Smooth muscle cell (in vitro differentiated cells): ENCODE measurements at regions not wholly inside any gene's neighbourhood (a gene's known extent, or its start where the extent isn't known, plus 50 kb on each side); places are given as distances from the start of the nearest gene placed in this dataset.

Experiments
- DNase-seq: peaks from one replicate; lab custom pipeline; 2025; ENCODE audit not compliant: unreplicated experiment; lab: John Stamatoyannopoulos, UW
- H2AFZ ChIP-seq: fragments of 200-600 bp; sonication (generic); 2 replicates; pipeline ENCODE4 v1.6.0; 2016; ENCODE audit warnings: antibody characterized with exemption, low read depth, mild to moderate bottlenecking
- H3F3A ChIP-seq: fragments of 200-600 bp; sonication (generic); 2 replicates; pipeline ENCODE4 v1.6.0; 2017; ENCODE audit warnings: antibody characterized with exemption, low read depth
- H3K27ac ChIP-seq: fragments of 200-600 bp; sonication (generic); 2 replicates; pipeline ENCODE4 v1.5.1; 2016; ENCODE audit warnings: low read depth, mild to moderate bottlenecking
- H3K27me3 ChIP-seq: fragments of 200-600 bp; sonication (generic); 2 replicates; pipeline ENCODE4 v1.6.1; 2016; ENCODE audit warnings: low read depth, mild to moderate bottlenecking
- H3K36me3 ChIP-seq: fragments of 200-600 bp; sonication (generic); 2 replicates; pipeline ENCODE4 v1.5.1; 2016; ENCODE audit warnings: low read depth
- H3K4me1 ChIP-seq: fragments of 200-600 bp; sonication (generic); 2 replicates; pipeline ENCODE4 v1.5.1; 2016; ENCODE audit warnings: low read depth
- H3K4me2 ChIP-seq: fragments of 200-600 bp; sonication (generic); 2 replicates; pipeline ENCODE4 v1.6.0; 2016; ENCODE audit warnings: mild to moderate bottlenecking
- H3K4me3 ChIP-seq: fragments of 200-600 bp; sonication (generic); 2 replicates; pipeline ENCODE4 v1.5.1; 2016; ENCODE audit warnings: mild to moderate bottlenecking
- H3K79me2 ChIP-seq: fragments of 200-600 bp; sonication (generic); 2 replicates; pipeline ENCODE4 v1.6.0; 2016; ENCODE audit warnings: low read depth, mild to moderate bottlenecking
- H3K9ac ChIP-seq: fragments of 200-600 bp; sonication (generic); 2 replicates; pipeline ENCODE4 v1.6.0; 2016; ENCODE audit warnings: low read depth
- H3K9me3 ChIP-seq: fragments of 200-600 bp; sonication (generic); replicated peaks from 2 replicates; pipeline ENCODE4 v1.5.1; 2016; ENCODE audit warnings: low read depth
- H4K20me1 ChIP-seq: fragments of 200-600 bp; sonication (generic); 2 replicates; pipeline ENCODE4 v1.6.0; 2016; ENCODE audit warnings: low read depth
- WGBS: methylation state at CpG from one replicate; pipeline ENCODE4 v1.1.7; 2016; ENCODE audit warnings: low lambda C conversion rate; 5-methylcytosine and 5-hydroxymethylcytosine counted together
- TF ChIP-seq, protein P1 (sequence below): fragments of 200-600 bp; sonication (generic); IDR thresholded peaks from 2 replicates; pipeline ENCODE4 v1.5.1; 2017; ENCODE audit warnings: borderline replicate concordance, mild to moderate bottlenecking, antibody characterized with exemption; ENCODE audit not compliant: insufficient read depth, poor library complexity, severe bottlenecking

DNA sequence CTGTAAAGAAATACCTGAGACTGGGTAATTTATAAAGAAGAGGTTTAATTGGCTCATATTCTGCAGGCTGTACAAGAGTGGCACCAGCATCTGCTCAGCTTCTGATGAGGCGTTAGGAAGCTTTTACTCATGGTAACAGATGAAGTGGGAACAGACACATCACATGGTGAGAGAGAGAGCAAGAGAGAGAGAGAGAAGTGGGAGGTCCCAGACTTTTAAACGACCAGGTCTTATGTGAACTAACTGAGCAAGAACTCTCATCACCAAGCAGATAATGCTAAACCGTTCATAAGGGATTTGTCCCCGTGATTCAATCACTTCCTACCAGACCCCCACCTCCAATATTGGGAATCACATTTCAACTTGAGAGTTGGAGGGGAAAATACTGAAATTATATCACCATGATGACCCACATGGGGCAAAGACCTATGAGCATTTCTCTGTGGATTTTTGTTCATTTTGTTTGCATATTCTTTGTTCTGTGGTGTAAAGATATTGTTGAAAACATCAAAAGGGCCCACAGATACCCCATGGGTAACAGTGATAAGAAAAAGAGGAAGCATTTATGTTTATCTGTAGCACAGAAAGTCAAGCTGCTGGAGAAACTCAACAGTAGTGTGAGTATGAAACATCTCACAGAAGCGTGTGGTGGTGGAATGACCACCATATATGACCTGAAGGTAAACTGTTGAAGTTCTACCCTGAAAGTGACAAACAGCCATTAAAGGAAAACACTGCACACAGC, 135.2 kb upstream of the PDE3A start:
- TF ChIP-seq, protein P1, sequence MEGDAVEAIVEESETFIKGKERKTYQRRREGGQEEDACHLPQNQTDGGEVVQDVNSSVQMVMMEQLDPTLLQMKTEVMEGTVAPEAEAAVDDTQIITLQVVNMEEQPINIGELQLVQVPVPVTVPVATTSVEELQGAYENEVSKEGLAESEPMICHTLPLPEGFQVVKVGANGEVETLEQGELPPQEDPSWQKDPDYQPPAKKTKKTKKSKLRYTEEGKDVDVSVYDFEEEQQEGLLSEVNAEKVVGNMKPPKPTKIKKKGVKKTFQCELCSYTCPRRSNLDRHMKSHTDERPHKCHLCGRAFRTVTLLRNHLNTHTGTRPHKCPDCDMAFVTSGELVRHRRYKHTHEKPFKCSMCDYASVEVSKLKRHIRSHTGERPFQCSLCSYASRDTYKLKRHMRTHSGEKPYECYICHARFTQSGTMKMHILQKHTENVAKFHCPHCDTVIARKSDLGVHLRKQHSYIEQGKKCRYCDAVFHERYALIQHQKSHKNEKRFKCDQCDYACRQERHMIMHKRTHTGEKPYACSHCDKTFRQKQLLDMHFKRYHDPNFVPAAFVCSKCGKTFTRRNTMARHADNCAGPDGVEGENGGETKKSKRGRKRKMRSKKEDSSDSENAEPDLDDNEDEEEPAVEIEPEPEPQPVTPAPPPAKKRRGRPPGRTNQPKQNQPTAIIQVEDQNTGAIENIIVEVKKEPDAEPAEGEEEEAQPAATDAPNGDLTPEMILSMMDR, result no peak
- Histone ChIP-seq H3K9me3 (no peaks in the 10 kb centered on the region), H3K9ac (no peak overlapping the region), H3K36me3 (no peaks in the 10 kb centered on the region), H3K4me1 (no peaks in the 10 kb centered on the region), H3K27ac (no peak overlapping the region), H3K4me2 (no peak overlapping the region), H3K27me3 (no peaks in the 10 kb centered on the region), H2AFZ (no peak overlapping the region), H4K20me1 (no peaks in the 10 kb centered on the region), H3F3A (no peaks in the 10 kb centered on the region), H3K4me3 (no peak overlapping the region), H3K79me2 (no peaks in the 10 kb centered on the region)
- 80% methylated on average over 5 of the region's 5 CpGs for WGBS
- DNase-seq, result no peak

- Histone ChIP-seq H3K36me3 (no peaks in the 10 kb centered on the region), H3K79me2 (no peaks in the 10 kb centered on the region), H3K27me3 (no peaks in the 10 kb centered on the region), H3K4me2 (no peak overlapping the region), H2AFZ (no peak overlapping the region), H3K4me3 (no peak overlapping the region), H4K20me1 (no peaks in the 10 kb centered on the region), H3K9me3 (no peaks in the 10 kb centered on the region), H3K27ac (no peak overlapping the region), H3K9ac (no peak overlapping the region), H3K4me1 (no peaks in the 10 kb centered on the region), H3F3A (no peaks in the 10 kb centered on the region)
- no peak for DNase-seq
- TF ChIP-seq, protein P1, result no peak
- WGBS, result 87% methylated on average over 6 of the region's 6 CpGs
These were observed 133.9 kb upstream of the PDE3A start for GRCh38 chr12:20234474-20234873.

GRCh38 chr12:20237091-20237490, 131.2 kb upstream of the PDE3A start:
- H3K4me1 ChIP-seq, result no peaks in the 10 kb centered on the region
- no peak overlapping the region for H3K9ac ChIP-seq
- no peaks in the 10 kb centered on the region for H4K20me1 ChIP-seq
- TF ChIP-seq, protein P1, result no peak
- H2AFZ ChIP-seq, result no peak overlapping the region
- no peak overlapping the region for H3K4me3 ChIP-seq
- no peaks in the 10 kb centered on the region for H3K79me2 ChIP-seq
- H3K27ac ChIP-seq, result no peak overlapping the region
- no peak overlapping the region for H3K4me2 ChIP-seq
- no peaks in the 10 kb centered on the region for H3K9me3 ChIP-seq
- H3F3A ChIP-seq, result no peaks in the 10 kb centered on the region
- no peaks in the 10 kb centered on the region for H3K36me3 ChIP-seq
- no peaks in the 10 kb centered on the region for H3K27me3 ChIP-seq
- WGBS, result 93% methylated on average over 7 of the region's 7 CpGs
- no peak for DNase-seq

DNA sequence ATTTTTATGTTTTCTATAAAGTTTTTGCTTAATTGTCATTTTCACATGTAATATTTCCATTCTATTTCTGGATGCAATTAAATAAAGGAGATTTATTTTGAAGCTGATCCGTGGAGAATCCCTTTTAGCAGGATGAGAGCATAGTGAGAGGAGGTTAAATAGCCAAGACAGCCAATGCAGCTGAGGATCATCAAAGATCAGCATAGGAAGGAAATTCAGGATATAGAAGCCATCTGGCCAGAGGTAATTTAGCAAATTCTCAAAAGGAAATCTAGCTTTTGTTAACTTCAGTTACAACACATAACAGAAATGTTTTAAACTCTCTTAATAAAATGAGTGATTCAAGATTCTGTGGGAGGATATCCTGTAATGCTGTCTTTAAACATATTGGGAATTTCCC, 122.8 kb upstream of the PDE3A start:
- Histone ChIP-seq H3K27ac (no peak overlapping the region), H3K4me2 (no peak overlapping the region), H3K4me1 (no peaks in the 10 kb centered on the region), H3K9ac (no peak overlapping the region), H3K79me2 (no peaks in the 10 kb centered on the region), H3K4me3 (no peak overlapping the region), H3K27me3 (no peaks in the 10 kb centered on the region), H3K36me3 (no peaks in the 10 kb centered on the region), H3F3A (no peaks in the 10 kb centered on the region), H2AFZ (no peak overlapping the region), H3K9me3 (peaks cover 4% of the 10 kb centered on the region), H4K20me1 (no peaks in the 10 kb centered on the region)
- WGBS, result 53% methylated on average over 1 of the region's 1 CpG
- TF ChIP-seq, protein P1, result no peak
- no peak for DNase-seq
